Stomach (tissue), 8 donors: ENCODE measurements at regions not wholly inside any gene's neighbourhood (a gene's known extent, or its start where the extent isn't known, plus 50 kb on each side); places are given as distances from the start of the nearest gene placed in this dataset.
A peak's percentile ranks its signal among the peaks of the same experiment; 100 is the strongest.

Experiments
- DNase-seq, 2 donors: peaks; one replicate each; pipeline versions ENCODE4 v3.0.0 to v3.0.0-alpha.2; 2013 to 2019
- H3K27ac ChIP-seq, 5 donors: fragments of 200-600 bp in 4 of 5; sonication (generic) in 4 of 5; one replicate each; pipeline ENCODE4 v1.5.1; 2013 to 2019; ENCODE audit warnings: mild to moderate bottlenecking in 1 of 5, moderate library complexity in 1 of 5
- H3K27me3 ChIP-seq, 3 donors: fragments of 200-600 bp; sonication (generic); one replicate each; pipeline ENCODE4 v1.5.1; 2017 to 2019; ENCODE audit warnings: mixed run types in 1 of 3
- H3K36me3 ChIP-seq, 4 donors: fragments of 200-600 bp; sonication (generic); 1 replicate in 3 of 4; 2 replicates in 1 of 4; pipeline ENCODE4 v1.5.1; 2016 to 2019
- H3K4me1 ChIP-seq, 4 donors: fragments of 200-600 bp; sonication (generic); one replicate each; pipeline ENCODE4 v1.5.1; 2016 to 2019
- H3K4me3 ChIP-seq, 4 donors: fragments of 200-600 bp; sonication (generic) in 3 of 4; one replicate each; pipeline ENCODE4 v1.5.1; 2016 to 2019; ENCODE audit warnings: mild to moderate bottlenecking in 1 of 4
- H3K9me3 ChIP-seq, 4 donors: fragments of 200-600 bp; sonication (generic); one replicate each; pipeline ENCODE4 v1.5.1; 2016 to 2019
- CTCF ChIP-seq, 7 experiments: fragments of 450-650 bp in 4 of 7; fragments of 200-600 bp in 3 of 7; sonication (generic) in 3 of 7; IDR thresholded peaks; one replicate each; pipeline ENCODE4 v1.5.1; 2016 to 2019; ENCODE audit warnings: antibody characterized with exemption in 7 of 7, control low read depth in 2 of 7, mild to moderate bottlenecking in 1 of 7
- EP300 ChIP-seq: sonication (generic); formaldehyde crosslinking; IDR thresholded peaks from one replicate; pipeline ENCODE4 v1.6.1; 2017; ENCODE audit warnings: antibody characterized with exemption
- POLR2A ChIP-seq, 4 donors: fragments of 450-650 bp; IDR thresholded peaks; one replicate each; pipeline ENCODE4 v1.6.1; 2016; ENCODE audit warnings: antibody characterized with exemption in 4 of 4, control low read depth in 2 of 4, mild to moderate bottlenecking in 1 of 4, moderate library complexity in 1 of 4
- POLR2AphosphoS5 ChIP-seq, 3 donors: sonication (generic); formaldehyde crosslinking; IDR thresholded peaks; one replicate each; pipeline ENCODE4 v1.6.1; 2016; ENCODE audit warnings: antibody characterized with exemption in 3 of 3
- WGBS, 5 donors: extraction: QIAGEN DNeasy Blood & Tissue Kit in 3 of 5; methylation state at CpG; one replicate each; pipeline versions ENCODE4 v1.1.5 to v1.1.7; 2013 to 2018; 5-methylcytosine and 5-hydroxymethylcytosine counted together
- intact Hi-C: fragments of 100-400 bp; cut with DNase I; formaldehyde crosslinking; loops from one replicate; pipeline ENCODE4 v1.15.1; 2023; ENCODE audit warnings: low total_unique reads
- donor health status: healthy with polysubstance abuse.
- donor health status: Bipolar disorder and iron deficiency.
- donor health status: healthy.

GRCh38 chr6:21769968-21770367 is 176.4 kb downstream of the SOX4 start:
- Histone ChIP-seq H3K4me1 (peaks cover 0 to 27% (median 14%) of the 10 kb centered on the region in 4 donors), H3K36me3 (no peaks in the 10 kb centered on the region), H3K27me3 (no peaks in the 10 kb centered on the region), H3K9me3 (no peaks in the 10 kb centered on the region), H3K4me3 (no peak overlapping the region), H3K27ac (peak overlapping the region in 3 of 5 donors; percentile 8 to 59 (median 39))
- TF ChIP-seq EP300, result no peak
- no peak for TF ChIP-seq POLR2AphosphoS5 (IDR thresholded peaks at IDR 0.05)
- no peak for TF ChIP-seq CTCF (IDR thresholded peaks at IDR 0.05)
- TF ChIP-seq POLR2A (IDR thresholded peaks at IDR 0.05), result no peak
- no peak for DNase-seq
- intact Hi-C loops, result no loop called here

GRCh38 chr6:21771626-21772320 is 178.2 kb downstream of the SOX4 start:
- no peak for DNase-seq
- WGBS, 5 donors, result 50 to 61% (median 59%) methylated on average over 4 of the region's 4 CpGs
- Histone ChIP-seq H3K4me3 (no peak overlapping the region), H3K9me3 (no peaks in the 10 kb centered on the region), H3K36me3 (no peaks in the 10 kb centered on the region), H3K4me1 (peaks cover 0 to 27% (median 14%) of the 10 kb centered on the region in 4 donors), H3K27me3 (no peaks in the 10 kb centered on the region), H3K27ac (no peak overlapping the region)
- no peak for TF ChIP-seq POLR2A (IDR thresholded peaks at IDR 0.05)
- TF ChIP-seq POLR2AphosphoS5 (IDR thresholded peaks at IDR 0.05), result no peak
- TF ChIP-seq CTCF (IDR thresholded peaks at IDR 0.05), result no peak
- TF ChIP-seq EP300, result no peak
- intact Hi-C loops, result no loop called here

- Histone ChIP-seq H3K4me1 (peaks cover 0 to 27% (median 14%) of the 10 kb centered on the region in 4 donors), H3K27ac (no peak overlapping the region), H3K36me3 (no peaks in the 10 kb centered on the region), H3K27me3 (no peaks in the 10 kb centered on the region), H3K4me3 (no peak overlapping the region), H3K9me3 (no peaks in the 10 kb centered on the region)
- TF ChIP-seq POLR2AphosphoS5 (IDR thresholded peaks at IDR 0.05) (no peak), POLR2A (IDR thresholded peaks at IDR 0.05) (no peak), CTCF (IDR thresholded peaks at IDR 0.05) (no peak), EP300 (no peak)
- no peak for DNase-seq
- intact Hi-C loops, result no loop called here
Measured at GRCh38 chr6:21772477-21772876, 178.9 kb downstream of the SOX4 start.

GRCh38 chr6:21772884-21773575 is 179.5 kb downstream of the SOX4 start:
- no peaks in the 10 kb centered on the region for H3K36me3 ChIP-seq
- no peak overlapping the region for H3K27ac ChIP-seq
- intact Hi-C loops, result no loop called here
- H3K4me1 ChIP-seq, result peaks cover 0 to 27% (median 14%) of the 10 kb centered on the region in 4 donors
- no peaks in the 10 kb centered on the region for H3K9me3 ChIP-seq
- H3K4me3 ChIP-seq, result no peak overlapping the region
- DNase-seq, result no peak
- no peaks in the 10 kb centered on the region for H3K27me3 ChIP-seq
- WGBS, 5 donors, result 81 to 89% (median 87%) methylated on average over 9 of the region's 9 CpGs
- no peak for TF ChIP-seq POLR2AphosphoS5 (IDR thresholded peaks at IDR 0.05)
- TF ChIP-seq EP300, result no peak
- no peak for TF ChIP-seq POLR2A (IDR thresholded peaks at IDR 0.05)
- no peak for TF ChIP-seq CTCF (IDR thresholded peaks at IDR 0.05)
